HCT116 (cell line): ENCODE measurements at regions not wholly inside any gene's neighbourhood (a gene's known extent, or its start where the extent isn't known, plus 50 kb on each side); places are given as distances from the start of the nearest gene placed in this dataset.

ENCODE experiments used
- ATAC-seq: fragments of 200-7000 bp; cut with Tn5 transposase; 2 replicates; pipeline ENCODE4 v1.9.1; 2020; ENCODE audit warnings: mild to moderate bottlenecking, moderate library complexity
- BruUV-seq: library from RNA; stranded (reverse); fragments of 400-500 nt; replicated peaks from 2 replicates; lab custom pipeline; 2021; lab: Mats Ljungman, UMichigan
- CTCF ChIA-PET: fragments of 300-600 bp; sonication (Branson Sonifier 250); formaldehyde crosslinking; loops from one replicate; lab custom pipeline; 2021; ENCODE audit warnings: antibody characterized with exemption; lab: Charles Lee
- POLR2A ChIA-PET: fragments of 300-600, 350-600 bp; sonication (Branson Sonifier 250); formaldehyde crosslinking; loops from one replicate; lab custom pipeline; 2021; ENCODE audit warnings: antibody characterized with exemption; lab: Charles Lee
- RAD21 ChIA-PET, 2 experiments: fragments of 300-600 bp; sonication (Branson Sonifier 250); formaldehyde crosslinking; loops; one replicate each; lab custom pipeline; 2023; ENCODE audit warnings: low total read pairs in 2 of 2; ENCODE audit not compliant: uncharacterized antibody in 2 of 2, unreplicated experiment in 2 of 2, low non-redundant PET in 1 of 2; lab: Charles Lee
- DNase-seq: peaks from one replicate; pipeline ENCODE4 v3.0.0-alpha.2; 2010; ENCODE audit warnings: low read depth, low spot score
- H2AFZ ChIP-seq: fragments of 200-600 bp; shearing (Covaris generic), sonication (generic); 2 replicates; pipeline ENCODE4 v1.6.1; 2017; ENCODE audit warnings: low read depth, mixed run types, mixed read lengths, antibody characterized with exemption, low read length; ENCODE audit not compliant: poor library complexity, severe bottlenecking
- H3K27ac ChIP-seq: 2 replicates; pipeline ENCODE4 v1.5.1; 2012; ENCODE audit warnings: low read depth, low read length
- H3K27me3 ChIP-seq: fragments of 200-600 bp; sonication (generic); 2 replicates; pipeline ENCODE4 v1.6.1; 2016; ENCODE audit warnings: mixed run types, low read length, mixed read lengths; ENCODE audit not compliant: insufficient read depth
- H3K36me3 ChIP-seq, 2 experiments: fragments of 200-500 bp in 1 of 2; fragments of 200-600 bp in 1 of 2; sonication (Bioruptor generic) in 1 of 2; sonication (generic) in 1 of 2; 2 replicates each; pipeline versions ENCODE4 v1.5.1 to v1.6.1; 2014 to 2016; ENCODE audit warnings: low read length in 2 of 2, inconsistent platforms in 1 of 2, mixed read lengths in 1 of 2, mixed run types in 1 of 2; ENCODE audit not compliant: insufficient read depth in 2 of 2, control insufficient read depth in 1 of 2
- H3K4me1 ChIP-seq, 2 experiments: fragments of 200-600 bp in 1 of 2; sonication (generic) in 1 of 2; 2 replicates each; pipeline versions ENCODE4 v1.5.1 to v1.6.1; 2012 to 2017; ENCODE audit warnings: low read length in 2 of 2, inconsistent platforms in 1 of 2, mild to moderate bottlenecking in 1 of 2, mixed read lengths in 1 of 2, mixed run types in 1 of 2, moderate library complexity in 1 of 2; ENCODE audit not compliant: insufficient read depth in 2 of 2, control insufficient read depth in 1 of 2
- H3K4me2 ChIP-seq: fragments of 200-600 bp; sonication (generic); 2 replicates; pipeline ENCODE4 v1.6.1; 2017; ENCODE audit warnings: mixed run types, low read length, mixed read lengths
- H3K4me3 ChIP-seq, 2 experiments: fragments of 200-600 bp in 1 of 2; sonication (generic) in 1 of 2; replicated peaks in 1 of 2; 2 replicates each; pipeline ENCODE4 v1.5.1; 2011 to 2016; ENCODE audit warnings: low read length in 2 of 2, control low read depth in 1 of 2, low read depth in 1 of 2, mild to moderate bottlenecking in 1 of 2, mixed read lengths in 1 of 2, mixed run types in 1 of 2
- H3K79me2 ChIP-seq: fragments of 200-600 bp; sonication (generic); 2 replicates; pipeline ENCODE4 v1.6.1; 2017; ENCODE audit warnings: mild to moderate bottlenecking, mixed run types, low read length, moderate library complexity, mixed read lengths; ENCODE audit not compliant: insufficient read depth
- H3K9ac ChIP-seq: fragments of 200-600 bp; sonication (generic); 2 replicates; pipeline ENCODE4 v1.6.1; 2016; ENCODE audit warnings: low read length, mixed read lengths
- H3K9me2 ChIP-seq: fragments of 200-600 bp; sonication (generic), shearing (Covaris generic); 2 replicates; pipeline ENCODE4 v1.6.1; 2017; ENCODE audit warnings: mixed run types, mild to moderate bottlenecking, moderate library complexity; ENCODE audit not compliant: insufficient read depth
- H3K9me3 ChIP-seq, 2 experiments: fragments of 200-500 bp in 1 of 2; fragments of 200-600 bp in 1 of 2; sonication (Bioruptor generic) in 1 of 2; sonication (generic) in 1 of 2; 2 replicates each; pipeline ENCODE4 v1.6.1; 2014 to 2017; ENCODE audit warnings: low read length in 2 of 2, mixed read lengths in 2 of 2, inconsistent platforms in 1 of 2, low read depth in 1 of 2, mild to moderate bottlenecking in 1 of 2, mixed run types in 1 of 2, moderate library complexity in 1 of 2; ENCODE audit not compliant: control insufficient read depth in 1 of 2, insufficient read depth in 1 of 2
- H4K20me1 ChIP-seq: fragments of 200-600 bp; sonication (generic), shearing (Covaris generic); 2 replicates; pipeline ENCODE4 v1.6.1; 2017; ENCODE audit warnings: mixed run types, mild to moderate bottlenecking, moderate library complexity; ENCODE audit not compliant: insufficient read depth
- CBX3 ChIP-seq: IDR thresholded peaks from 2 replicates; pipeline ENCODE4 v1.6.1; 2012; ENCODE audit warnings: low read depth
- ELF1 ChIP-seq: IDR thresholded peaks from 2 replicates; pipeline ENCODE4 v1.6.1; 2012; ENCODE audit warnings: low read depth, borderline replicate concordance
- POLR2A ChIP-seq: IDR thresholded peaks from 2 replicates; pipeline ENCODE4 v1.7.0; 2011; ENCODE audit warnings: borderline replicate concordance; ENCODE audit not compliant: insufficient read depth, insufficient read length; ENCODE audit errors: extremely low read depth
- RAD21 ChIP-seq: IDR thresholded peaks from 2 replicates; pipeline ENCODE4 v1.6.1; 2012; ENCODE audit warnings: low read depth, mild to moderate bottlenecking
- intact Hi-C: fragments of 100-400 bp; cut with micrococcal nuclease; formaldehyde crosslinking; loops from 2 replicates; pipeline ENCODE4 v1.10.0; 2022

DNA sequence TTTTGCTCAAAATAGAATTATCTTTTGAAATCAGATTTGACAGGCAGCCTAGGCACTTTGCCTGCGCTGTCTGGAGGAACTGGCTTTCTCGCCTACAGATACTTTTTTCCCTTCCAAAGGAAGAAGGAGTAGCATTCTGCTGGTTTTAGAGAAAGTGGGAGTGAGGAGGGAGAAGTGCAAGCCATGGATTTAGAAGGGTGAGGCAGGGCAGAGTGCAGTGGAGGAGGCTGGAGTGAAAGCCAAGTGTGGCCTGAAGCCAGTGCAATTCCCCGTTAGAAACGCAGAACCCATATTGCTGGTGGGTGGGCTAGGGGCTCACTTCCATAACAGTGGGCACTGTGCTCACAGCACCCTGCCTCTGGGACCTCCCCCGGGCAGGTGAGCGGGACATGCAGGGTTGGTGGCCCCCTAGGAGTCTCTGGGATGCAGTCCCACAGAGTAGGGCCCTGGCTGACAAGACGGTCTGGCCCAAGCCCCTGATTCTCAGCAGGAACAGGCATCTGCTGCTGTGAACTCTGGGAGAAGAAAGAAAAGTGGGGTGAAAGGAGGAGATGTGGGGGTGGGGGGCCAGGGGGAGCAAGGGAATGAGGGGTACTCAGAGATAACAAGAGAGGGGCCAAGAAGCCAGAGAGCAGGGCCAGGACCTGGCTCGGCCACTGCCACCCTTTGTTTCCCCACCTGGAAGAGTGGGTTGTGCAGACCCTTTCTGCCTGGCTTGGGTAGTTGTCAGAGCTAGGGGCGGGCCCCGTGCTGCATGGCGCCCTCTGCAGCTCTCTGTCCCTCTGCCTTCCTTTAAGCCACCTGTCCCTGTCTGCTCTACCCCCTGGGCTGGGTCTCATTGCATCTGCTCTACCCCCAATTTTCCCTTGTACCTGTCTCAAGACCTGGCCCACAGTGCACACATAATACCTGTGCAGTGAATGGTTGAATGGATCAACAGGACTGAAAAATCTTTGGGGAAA is 273.5 kb upstream of the HS6ST1 start:
- ChIA-PET CTCF (no interaction called here), POLR2A (no interaction called here), RAD21 (no interaction called here)
- Histone ChIP-seq H2AFZ (no peak overlapping the region), H3K9me2 (no peaks in the 10 kb centered on the region), H3K9ac (no peak overlapping the region), H3K9me3 (no peaks in the 10 kb centered on the region), H3K36me3 (no peaks in the 10 kb centered on the region), H3K4me2 (no peak overlapping the region), H3K4me1 (no peaks in the 10 kb centered on the region), H3K4me3 (no peak overlapping the region), H3K79me2 (no peaks in the 10 kb centered on the region), H3K27me3 (peaks cover 7% of the 10 kb centered on the region; the same call in 1 of the 2 replicates), H3K27ac (no peak overlapping the region), H4K20me1 (no peaks in the 10 kb centered on the region)
- TF ChIP-seq CBX3 (no peak), RAD21 (0 out of 2 replicates have a peak, but pooled peaks have one; percentile 13)
- ATAC-seq (no peak), DNase-seq (no peak)
- BruUV-seq: no TSS peak
- intact Hi-C loops: no loop called here

GRCh38 chr2:128593518-128593878 is 274.8 kb upstream of the HS6ST1 start:
- CTCF ChIA-PET: no interaction called here
- Histone ChIP-seq H3K4me3 (no peak overlapping the region), H3K9ac (no peak overlapping the region), H3K4me2 (no peak overlapping the region), H3K27me3 (peaks cover 7% of the 10 kb centered on the region; the same call in 1 of the 2 replicates), H3K4me1 (no peaks in the 10 kb centered on the region), H3K9me2 (no peaks in the 10 kb centered on the region), H3K36me3 (no peaks in the 10 kb centered on the region), H4K20me1 (no peaks in the 10 kb centered on the region), H2AFZ (no peak overlapping the region), H3K27ac (no peak overlapping the region), H3K9me3 (no peaks in the 10 kb centered on the region), H3K79me2 (no peaks in the 10 kb centered on the region)
- TF ChIP-seq RAD21: no peak
- TF ChIP-seq POLR2A: no peak
- TF ChIP-seq ELF1: no peak
- intact Hi-C loops: no loop called here
- no peak for DNase-seq
- no TSS peak for BruUV-seq
- RAD21 ChIA-PET: no interaction called here
- no peak for ATAC-seq
- POLR2A ChIA-PET: no interaction called here
